H9 (cell line): ENCODE measurements at regions not wholly inside any gene's neighbourhood (a gene's known extent, or its start where the extent isn't known, plus 50 kb on each side); places are given as distances from the start of the nearest gene placed in this dataset.
A peak's percentile ranks its signal among the peaks of the same experiment; 100 is the strongest.

Experiments used
- DNase-seq: peaks from one replicate; pipeline ENCODE4 v3.0.0-alpha.2; 2017
- H2AFZ ChIP-seq: one replicate; pipeline ENCODE4 v1.6.1; 2013; ENCODE audit warnings: mild to moderate bottlenecking, low read length, control low read depth, moderate library complexity
- H2AK5ac ChIP-seq: 2 replicates; pipeline ENCODE4 v1.6.1; 2013; ENCODE audit warnings: low read length, control low read depth, mixed read lengths; ENCODE audit not compliant: insufficient read length
- H2BK120ac ChIP-seq: one replicate; pipeline ENCODE4 v1.6.1; 2013; ENCODE audit warnings: low read depth, mild to moderate bottlenecking, low read length, control low read depth, inconsistent platforms; ENCODE audit not compliant: poor library complexity, severe bottlenecking
- H2BK12ac ChIP-seq: 2 replicates; pipeline ENCODE4 v1.6.1; 2013; ENCODE audit warnings: low read length, control low read depth, mixed read lengths, low read depth; ENCODE audit not compliant: insufficient read length
- H2BK15ac ChIP-seq: 2 replicates; pipeline ENCODE4 v1.6.1; 2013; ENCODE audit warnings: low read depth, low read length, control low read depth
- H2BK20ac ChIP-seq: one replicate; pipeline ENCODE4 v1.6.1; 2013; ENCODE audit warnings: low read depth, mild to moderate bottlenecking, low read length, control low read depth, inconsistent platforms; ENCODE audit not compliant: poor library complexity, severe bottlenecking
- H2BK5ac ChIP-seq: 2 replicates; pipeline ENCODE4 v1.6.1; 2013; ENCODE audit warnings: low read length, control low read depth, mixed read lengths; ENCODE audit not compliant: insufficient read length
- H3K14ac ChIP-seq: 2 replicates; pipeline ENCODE4 v1.6.1; 2013; ENCODE audit warnings: low read length, control low read depth; ENCODE audit not compliant: insufficient read depth
- H3K18ac ChIP-seq: 2 replicates; pipeline ENCODE4 v1.6.1; 2013; ENCODE audit warnings: low read depth, mild to moderate bottlenecking, mixed read lengths, low read length, control low read depth; ENCODE audit not compliant: insufficient read length
- H3K23ac ChIP-seq: 2 replicates; pipeline ENCODE4 v1.6.1; 2013; ENCODE audit warnings: low read length, control low read depth, mixed read lengths, low read depth; ENCODE audit not compliant: insufficient read length
- H3K23me2 ChIP-seq: 2 replicates; pipeline ENCODE4 v1.6.1; 2013; ENCODE audit warnings: low read depth, mild to moderate bottlenecking, mixed read lengths, low read length, control low read depth; ENCODE audit not compliant: insufficient read length, poor library complexity, severe bottlenecking
- H3K27ac ChIP-seq: 2 replicates; pipeline ENCODE4 v1.5.1; 2013; ENCODE audit warnings: low read length, control low read depth, mixed read lengths, low read depth; ENCODE audit not compliant: insufficient read length
- H3K27me3 ChIP-seq: 2 replicates; pipeline ENCODE4 v1.6.1; 2013; ENCODE audit warnings: low read length, control low read depth, inconsistent platforms; ENCODE audit not compliant: insufficient read depth
- H3K4ac ChIP-seq: 2 replicates; pipeline ENCODE4 v1.6.1; 2013; ENCODE audit warnings: low read depth, mild to moderate bottlenecking, control low read depth, inconsistent platforms, low read length, moderate library complexity
- H3K4me1 ChIP-seq: 2 replicates; pipeline ENCODE4 v1.6.1; 2013; ENCODE audit warnings: low read length, control low read depth, inconsistent platforms; ENCODE audit not compliant: insufficient read depth
- H3K4me2 ChIP-seq: 2 replicates; pipeline ENCODE4 v1.6.1; 2013; ENCODE audit warnings: low read length, control low read depth, mixed read lengths; ENCODE audit not compliant: insufficient read length, insufficient read depth
- H3K56ac ChIP-seq: 2 replicates; pipeline ENCODE4 v1.6.1; 2013; ENCODE audit warnings: low read depth, mild to moderate bottlenecking, mixed read lengths, low read length, control low read depth; ENCODE audit not compliant: insufficient read length
- H3K79me1 ChIP-seq: 2 replicates; pipeline ENCODE4 v1.6.1; 2013; ENCODE audit warnings: low read depth, mild to moderate bottlenecking, moderate library complexity, low read length, control low read depth, inconsistent platforms; ENCODE audit not compliant: insufficient read depth, poor library complexity, severe bottlenecking
- H3K79me2 ChIP-seq: 2 replicates; pipeline ENCODE4 v1.6.1; 2013; ENCODE audit warnings: low read length, control low read depth, inconsistent platforms; ENCODE audit not compliant: insufficient read depth
- H3K9ac ChIP-seq: 2 replicates; pipeline ENCODE4 v1.6.1; 2013; ENCODE audit warnings: low read length, control low read depth, mixed read lengths; ENCODE audit not compliant: insufficient read length; ENCODE audit errors: extremely low read depth
- H3K9me3 ChIP-seq: one replicate; pipeline ENCODE4 v1.6.1; 2013; ENCODE audit warnings: low read depth, low read length, inconsistent platforms; ENCODE audit not compliant: control insufficient read depth
- H3T11ph ChIP-seq: one replicate; pipeline ENCODE4 v1.6.1; 2013; ENCODE audit warnings: mild to moderate bottlenecking, low read length, control low read depth, inconsistent platforms
- H4K20me1 ChIP-seq: one replicate; pipeline ENCODE4 v1.6.1; 2013; ENCODE audit not compliant: control insufficient read depth, insufficient read length, insufficient read depth
- H4K5ac ChIP-seq: 2 replicates; pipeline ENCODE4 v1.6.1; 2013; ENCODE audit warnings: low read depth, mild to moderate bottlenecking, mixed read lengths, low read length, control low read depth; ENCODE audit not compliant: insufficient read length
- H4K8ac ChIP-seq: replicated peaks from 2 replicates; pipeline ENCODE4 v1.6.1; 2013; ENCODE audit warnings: low read length, control low read depth, mixed read lengths, low read depth; ENCODE audit not compliant: insufficient read length
- H4K91ac ChIP-seq: 2 replicates; pipeline ENCODE4 v1.6.1; 2013; ENCODE audit warnings: low read depth, mild to moderate bottlenecking, moderate library complexity, mixed read lengths, low read length, control low read depth; ENCODE audit not compliant: insufficient read length
- H3K27ac Mint-ChIP-seq, 3 experiments: 2 replicates in 2 of 3; 3 replicates in 1 of 3; pipeline ENCODE4 v1.8.0; 2020 to 2021; ENCODE audit warnings: mixed read lengths in 3 of 3, mild to moderate bottlenecking in 1 of 3, moderate library complexity in 1 of 3
- H3K27me3 Mint-ChIP-seq: 2 replicates; pipeline ENCODE4 v1.8.0; 2021; ENCODE audit warnings: low read depth, mild to moderate bottlenecking, moderate library complexity, mixed read lengths
- H3K36me3 Mint-ChIP-seq, 3 experiments: 2 replicates in 2 of 3; 3 replicates in 1 of 3; pipeline ENCODE4 v1.8.0; 2020 to 2021; ENCODE audit warnings: low read depth in 3 of 3, mixed read lengths in 3 of 3; ENCODE audit not compliant: insufficient read depth in 1 of 3
- H3K4me1 Mint-ChIP-seq, 2 experiments: 2 replicates each; pipeline ENCODE4 v1.8.0; 2020; ENCODE audit warnings: mixed read lengths in 2 of 2
- H3K4me3 Mint-ChIP-seq, 2 experiments: 2 replicates in 1 of 2; 3 replicates in 1 of 2; pipeline ENCODE4 v1.8.0; 2020 to 2021; ENCODE audit warnings: mild to moderate bottlenecking in 2 of 2, mixed read lengths in 2 of 2, moderate library complexity in 1 of 2
- H3K9me3 Mint-ChIP-seq, 2 experiments: 2 replicates in 1 of 2; 3 replicates in 1 of 2; pipeline ENCODE4 v1.8.0; 2020; ENCODE audit warnings: mild to moderate bottlenecking in 2 of 2, mixed read lengths in 2 of 2, moderate library complexity in 1 of 2
- WGBS: extraction: QIAGEN DNeasy Blood & Tissue Kit; methylation state at CpG from one replicate; pipeline ENCODE4 v1.1.7; 2013; ENCODE audit warnings: missing lambda C conversion rate, low lambda C conversion rate, mixed read lengths; ENCODE audit not compliant: insufficient read length; ENCODE audit errors: extremely low coverage; 5-methylcytosine and 5-hydroxymethylcytosine counted together
- TF ChIP-seq, protein P1 (sequence below): fragments of 200-600 bp; sonication (generic); conservative IDR thresholded peaks from 3 replicates; pipeline ENCODE4 v1.8.0; 2021; ENCODE audit warnings: antibody characterized with exemption, mild to moderate bottlenecking

DNA sequence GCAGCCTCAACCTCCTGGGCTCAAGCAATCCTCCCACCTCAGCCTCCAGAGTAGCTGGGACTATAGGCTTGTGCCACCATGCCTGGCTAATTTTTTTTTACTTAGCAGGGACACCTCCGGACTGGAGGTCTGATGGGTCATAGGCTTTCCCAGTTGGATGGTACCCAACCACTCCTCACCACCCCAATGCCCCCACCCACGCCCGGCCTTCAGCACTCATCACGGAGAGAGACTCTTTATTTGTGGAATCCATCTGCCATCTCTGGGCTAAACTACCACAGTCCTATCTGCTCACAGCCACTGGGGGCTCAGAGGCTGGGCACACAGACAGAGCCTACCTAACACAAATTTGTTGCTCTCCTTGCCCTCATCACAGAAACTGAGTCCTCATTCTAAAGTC, 58.3 kb upstream of the STXBP1 start:
- H3K56ac ChIP-seq: no peak overlapping the region
- H3K79me2 ChIP-seq: peaks cover 5% of the 10 kb centered on the region; the same call in 1 of the 2 replicates
- H3K4ac ChIP-seq: no peak overlapping the region
- no peak overlapping the region for H2BK20ac ChIP-seq
- H2BK5ac ChIP-seq: no peak overlapping the region
- no peak overlapping the region for H2AK5ac ChIP-seq
- H3K4me1 ChIP-seq: peaks cover 3% of the 10 kb centered on the region; the same call in 1 of the 2 replicates
- no peaks in the 10 kb centered on the region for H4K20me1 ChIP-seq
- no peak overlapping the region for H3K9ac ChIP-seq
- TF ChIP-seq, protein P1, sequence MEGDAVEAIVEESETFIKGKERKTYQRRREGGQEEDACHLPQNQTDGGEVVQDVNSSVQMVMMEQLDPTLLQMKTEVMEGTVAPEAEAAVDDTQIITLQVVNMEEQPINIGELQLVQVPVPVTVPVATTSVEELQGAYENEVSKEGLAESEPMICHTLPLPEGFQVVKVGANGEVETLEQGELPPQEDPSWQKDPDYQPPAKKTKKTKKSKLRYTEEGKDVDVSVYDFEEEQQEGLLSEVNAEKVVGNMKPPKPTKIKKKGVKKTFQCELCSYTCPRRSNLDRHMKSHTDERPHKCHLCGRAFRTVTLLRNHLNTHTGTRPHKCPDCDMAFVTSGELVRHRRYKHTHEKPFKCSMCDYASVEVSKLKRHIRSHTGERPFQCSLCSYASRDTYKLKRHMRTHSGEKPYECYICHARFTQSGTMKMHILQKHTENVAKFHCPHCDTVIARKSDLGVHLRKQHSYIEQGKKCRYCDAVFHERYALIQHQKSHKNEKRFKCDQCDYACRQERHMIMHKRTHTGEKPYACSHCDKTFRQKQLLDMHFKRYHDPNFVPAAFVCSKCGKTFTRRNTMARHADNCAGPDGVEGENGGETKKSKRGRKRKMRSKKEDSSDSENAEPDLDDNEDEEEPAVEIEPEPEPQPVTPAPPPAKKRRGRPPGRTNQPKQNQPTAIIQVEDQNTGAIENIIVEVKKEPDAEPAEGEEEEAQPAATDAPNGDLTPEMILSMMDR: no peak
- no peak overlapping the region for H2AFZ ChIP-seq
- H3K36me3 Mint-ChIP-seq: no peaks in the 10 kb centered on the region; a peak in 1 of 7 replicates
- H4K8ac ChIP-seq: no peak overlapping the region
- no peak overlapping the region for H2BK120ac ChIP-seq
- DNase-seq: no peak
- H2BK12ac ChIP-seq: no peak overlapping the region
- no peak overlapping the region for H3K23ac ChIP-seq
- no peaks in the 10 kb centered on the region for H3K27me3 ChIP-seq
- no peak overlapping the region for H2BK15ac ChIP-seq
- H3K23me2 ChIP-seq: no peaks in the 10 kb centered on the region
- no peak overlapping the region for H3K4me2 ChIP-seq
- no peak overlapping the region for H3K18ac ChIP-seq
- no peak overlapping the region for H3K14ac ChIP-seq
- no CpG with 5 or more reads among the region's 4 CpGs for WGBS
- H3K4me3 Mint-ChIP-seq: no peak overlapping the region
- H4K91ac ChIP-seq: no peak overlapping the region
- peaks cover 37 to 39% of the 10 kb centered on the region in 2 experiments for H3K4me1 Mint-ChIP-seq
- H4K5ac ChIP-seq: no peak overlapping the region
- H3K9me3 ChIP-seq: no peaks in the 10 kb centered on the region
- no peaks in the 10 kb centered on the region for H3K27me3 Mint-ChIP-seq
- H3K27ac ChIP-seq: no peak overlapping the region
- H3K27ac Mint-ChIP-seq: peak overlapping the region; percentile 64 to 93 (median 77); a peak in 3 of 7 replicates
- H3K9me3 Mint-ChIP-seq: no peaks in the 10 kb centered on the region
- H3K79me1 ChIP-seq: peaks cover 6% of the 10 kb centered on the region
- H3T11ph ChIP-seq: no peak overlapping the region
